ENCODE measurements at regions not wholly inside any gene's neighbourhood (a gene's known extent, or its start where the extent isn't known, plus 50 kb on each side); places are given as distances from the start of the nearest gene placed in this dataset.
"Not testable (repeated sequence)": the region's sequence is repeated elsewhere in the genome, so short reads cannot be mapped to it uniquely, and the experiment has no call there.

DNA sequence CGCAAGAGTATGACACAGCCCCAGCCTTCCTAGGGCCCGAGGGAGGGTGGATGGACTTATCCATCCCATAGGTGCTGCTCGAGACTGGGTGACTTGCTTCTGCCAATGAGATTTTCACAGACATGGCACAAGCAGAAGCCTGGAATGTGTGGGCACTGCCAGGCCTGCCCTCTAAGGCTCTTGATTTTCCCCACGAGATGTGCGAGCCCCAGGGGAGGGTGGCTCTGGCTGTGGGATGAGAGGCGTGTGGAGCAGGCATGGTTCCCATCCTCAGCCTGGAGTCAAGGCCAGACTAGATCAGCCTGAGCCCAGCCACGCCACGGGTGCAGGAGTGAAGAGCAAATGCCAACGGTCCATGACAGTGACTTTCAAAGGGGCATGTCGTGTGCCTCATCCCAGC lies 148.9 kb downstream of the RTP5 start:
- H3K36me3 ChIP-seq (ENCODE audit: control insufficient read depth in 2 of 4, insufficient read depth in 4 of 4, low read length in 3 of 4); POLR2A ChIA-PET (ENCODE audit: partially characterized antibody): not testable (repeated sequence)

More for the DNA sequence above, 148.9 kb downstream of the RTP5 start:
- not testable (repeated sequence) for DNase-seq (ENCODE audit: low read depth in 1 of 2, low spot score in 2 of 2); H2AK5ac ChIP-seq (ENCODE audit: low read depth, low read length); H3K27ac ChIP-seq (ENCODE audit: low read depth, low read length); H2BK5ac ChIP-seq (ENCODE audit: low read depth, low read length); H3K23ac ChIP-seq (ENCODE audit: insufficient read length); H3K18ac ChIP-seq (ENCODE audit: extremely low read depth, low read length); FAIRE-seq; H3K79me2 ChIP-seq (ENCODE audit: control insufficient read depth in 1 of 2, insufficient read depth in 2 of 2, low read length in 2 of 2); H2AFZ ChIP-seq (ENCODE audit: low read length); H3K27me3 ChIP-seq (replicated peaks in 1 of 4; ENCODE audit: control insufficient read depth in 3 of 4, extremely low read depth in 1 of 4, insufficient read depth in 3 of 4, low read length in 3 of 4); H3K4ac ChIP-seq (replicated peaks; ENCODE audit: insufficient read length, low read depth, low read length); H3K56ac ChIP-seq (replicated peaks; ENCODE audit: insufficient read length, low read depth, low read length); H3K4me2 ChIP-seq (ENCODE audit: insufficient read depth in 1 of 2, low read depth in 2 of 2, low read length in 2 of 2); H3K4me3 ChIP-seq (ENCODE audit: extremely low read depth in 1 of 4, insufficient read depth in 2 of 4, low read depth in 3 of 4, low read length in 4 of 4); H3K14ac ChIP-seq (ENCODE audit: insufficient read length); H2BK12ac ChIP-seq (ENCODE audit: low read depth, low read length); H2BK120ac ChIP-seq (replicated peaks; ENCODE audit: low read depth, low read length); H2BK15ac ChIP-seq (ENCODE audit: low read length); H4K5ac ChIP-seq (ENCODE audit: insufficient read length, low read depth, low read length); H3K9ac ChIP-seq (replicated peaks in 1 of 4; ENCODE audit: extremely low read depth in 1 of 4, low read depth in 3 of 4, low read length in 3 of 4); H4K8ac ChIP-seq (ENCODE audit: extremely low read depth, insufficient read depth, low read length); H3K79me1 ChIP-seq (ENCODE audit: low read depth, low read length); H3K23me2 ChIP-seq (ENCODE audit: low read depth, low read length); H4K91ac ChIP-seq (replicated peaks; ENCODE audit: insufficient read length, low read length); H2BK20ac ChIP-seq (ENCODE audit: low read length); H4K20me1 ChIP-seq (replicated peaks in 1 of 2; ENCODE audit: control insufficient read depth in 1 of 2, insufficient read depth in 2 of 2, low read length in 2 of 2); H3K4me1 ChIP-seq (replicated peaks in 1 of 4; ENCODE audit: control insufficient read depth in 3 of 4, insufficient read depth in 4 of 4, low read length in 3 of 4)
- CTCF ChIA-PET (ENCODE audit: partially characterized antibody) = interaction anchor here (0.6 to 1.6 kb wide), 3 partner anchors 22 to 27 kb away, joined by 3 to 4 read pairs (median 3); no protein-coding TSS in a partner anchor
- H3K9me3 ChIP-seq (ENCODE audit: insufficient read depth in 2 of 2, low read depth in 1 of 2, low read length in 1 of 2) = peaks cover 0 to 34% of the 10 kb centered on the region in 2 experiments; a peak in 3 of 4 replicates
- 82% methylated on average over 10 of the region's 10 CpGs; no CpG with 5 or more reads in 1 of the 2 experiments for WGBS, 2 experiments (ENCODE audit: extremely low coverage in 1 of 2, insufficient coverage in 1 of 2, insufficient read length in 1 of 2, insufficient replicate concordance in 2 of 2, low coverage in 1 of 2, low lambda C conversion rate in 2 of 2, missing lambda C conversion rate in 1 of 2)

Data from H1 (cell line).